ENCODE measurements at regions not wholly inside any gene's neighbourhood (a gene's known extent, or its start where the extent isn't known, plus 50 kb on each side); places are given as distances from the start of the nearest gene placed in this dataset.

DNA sequence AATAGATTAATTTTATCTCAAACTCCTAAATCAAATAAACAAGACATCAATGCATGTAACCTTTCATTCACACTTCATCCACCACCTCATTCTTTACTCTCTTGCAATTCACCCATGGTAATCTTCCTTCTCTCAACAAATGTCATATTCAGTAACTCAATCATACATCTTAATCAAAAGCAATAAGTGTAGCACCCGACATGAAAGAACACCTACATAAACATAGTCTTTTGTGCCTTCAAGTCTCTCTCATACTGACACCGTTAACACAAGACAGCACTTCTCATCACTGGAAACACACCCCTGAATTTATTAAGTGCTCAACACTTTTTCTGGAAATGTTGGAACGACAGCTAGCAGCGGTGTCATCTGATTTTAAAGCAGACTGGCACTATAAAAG lies 225.9 kb downstream of the TTLL7 start:
- Histone ChIP-seq H3K36me3 (ENCODE audit: control insufficient read depth in 2 of 2, insufficient read depth in 2 of 2, low read length in 2 of 2) (no peaks in the 10 kb centered on the region), H3K27me3 (ENCODE audit: control insufficient read depth in 1 of 2, insufficient read depth in 2 of 2, low read length in 2 of 2) (no peaks in the 10 kb centered on the region), H3K4me3 (ENCODE audit: low read length in 2 of 2) (no peak overlapping the region), H3K4me1 (ENCODE audit: control insufficient read depth, insufficient read depth, low read length) (no peaks in the 10 kb centered on the region), H3K9ac (ENCODE audit: low read length in 2 of 2) (no peak overlapping the region), H3K27ac (ENCODE audit: low read length) (no peak overlapping the region), H3K9me3 (ENCODE audit: control insufficient read depth in 2 of 2, low read length in 2 of 2) (no peaks in the 10 kb centered on the region)

DNA sequence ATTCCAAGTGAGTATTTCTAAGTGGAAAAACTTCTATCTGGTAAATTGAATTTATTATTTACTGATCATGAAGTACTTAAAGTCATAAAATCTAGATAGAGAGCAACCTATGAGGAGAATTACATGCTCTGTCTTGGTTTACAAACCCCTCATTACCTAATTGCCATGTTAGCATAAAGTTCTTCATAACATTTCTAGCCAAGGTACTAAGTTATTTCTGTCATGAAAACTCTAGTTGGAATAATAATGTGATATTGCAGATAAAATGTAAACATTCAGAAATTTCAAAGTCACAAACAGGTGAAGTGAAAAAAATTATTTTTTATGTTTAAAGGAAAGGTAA lies 228.6 kb downstream of the TTLL7 start:
- no peaks in the 10 kb centered on the region for H3K9me3 ChIP-seq (ENCODE audit: control insufficient read depth in 2 of 2, low read length in 2 of 2)
- H3K27ac ChIP-seq (ENCODE audit: low read length): no peak overlapping the region
- no peaks in the 10 kb centered on the region for H3K27me3 ChIP-seq (ENCODE audit: control insufficient read depth in 1 of 2, insufficient read depth in 2 of 2, low read length in 2 of 2)
- no peaks in the 10 kb centered on the region for H3K36me3 ChIP-seq (ENCODE audit: control insufficient read depth in 2 of 2, insufficient read depth in 2 of 2, low read length in 2 of 2)
- H3K9ac ChIP-seq (ENCODE audit: low read length in 2 of 2): no peak overlapping the region
- no peak overlapping the region for H3K4me3 ChIP-seq (ENCODE audit: low read length in 2 of 2)
- H3K4me1 ChIP-seq (ENCODE audit: control insufficient read depth, insufficient read depth, low read length): no peaks in the 10 kb centered on the region

DNA sequence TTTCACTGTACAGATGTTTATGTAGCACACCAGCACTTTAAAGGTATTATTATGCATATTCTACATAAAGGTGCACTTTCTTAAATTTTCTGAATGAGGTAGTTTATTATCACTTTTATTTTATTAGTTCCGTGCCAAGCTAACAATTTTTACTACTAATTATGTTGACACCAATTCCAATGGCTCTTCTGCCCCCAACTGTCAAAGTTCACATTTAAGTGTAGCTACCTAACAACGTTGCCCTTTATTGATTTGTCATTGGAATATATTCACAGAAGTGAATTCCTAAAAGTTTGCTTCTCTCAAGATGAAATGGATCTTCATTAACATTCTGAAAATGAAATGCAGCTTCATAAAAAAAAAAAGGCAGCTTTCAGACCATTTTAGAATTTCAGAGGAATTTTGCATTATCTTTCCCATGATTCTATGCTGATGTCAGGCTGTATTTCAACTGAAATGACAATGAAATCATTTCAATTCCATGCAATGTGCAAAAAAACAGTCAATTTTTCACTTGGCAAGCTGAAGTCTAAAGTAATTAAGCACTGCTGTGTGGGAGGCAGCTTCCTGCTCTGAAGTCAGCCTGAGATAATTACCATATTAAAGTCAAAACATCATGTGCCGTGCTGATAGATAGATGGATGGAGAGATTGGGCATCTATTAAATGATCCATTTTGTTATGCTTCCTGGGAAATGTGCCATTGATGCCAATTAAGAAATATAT lies 229.2 kb downstream of the TTLL7 start:
- Histone ChIP-seq H3K9me3 (ENCODE audit: control insufficient read depth in 2 of 2, low read length in 2 of 2) (no peaks in the 10 kb centered on the region), H3K4me3 (ENCODE audit: low read length in 2 of 2) (no peak overlapping the region), H3K36me3 (ENCODE audit: control insufficient read depth in 2 of 2, insufficient read depth in 2 of 2, low read length in 2 of 2) (no peaks in the 10 kb centered on the region), H3K27ac (ENCODE audit: low read length) (no peak overlapping the region), H3K9ac (ENCODE audit: low read length in 2 of 2) (no peak overlapping the region), H3K27me3 (ENCODE audit: control insufficient read depth in 1 of 2, insufficient read depth in 2 of 2, low read length in 2 of 2) (no peaks in the 10 kb centered on the region), H3K4me1 (ENCODE audit: control insufficient read depth, insufficient read depth, low read length) (no peaks in the 10 kb centered on the region)

DNA sequence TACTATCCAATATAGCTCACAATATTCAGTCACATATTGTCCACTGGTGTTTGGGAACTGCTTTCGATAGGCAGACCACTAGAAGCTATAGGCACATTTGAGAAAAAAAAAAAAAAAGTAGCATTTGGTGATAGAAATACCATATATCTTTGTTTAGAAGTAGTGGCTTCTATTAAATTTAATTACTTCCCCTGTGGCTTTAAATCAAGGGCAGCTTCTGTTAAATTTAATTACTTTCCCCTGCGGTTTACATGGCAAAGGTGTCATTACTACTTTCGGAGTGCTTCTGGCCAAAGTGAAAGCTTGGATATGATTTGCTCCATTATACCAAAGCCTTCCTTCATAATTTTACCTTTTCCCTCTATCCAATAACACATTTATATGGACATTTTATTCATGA lies 229.9 kb downstream of the TTLL7 start:
- no peak overlapping the region for H3K4me3 ChIP-seq (ENCODE audit: low read length in 2 of 2)
- H3K27ac ChIP-seq (ENCODE audit: low read length): no peak overlapping the region
- no peaks in the 10 kb centered on the region for H3K36me3 ChIP-seq (ENCODE audit: control insufficient read depth in 2 of 2, insufficient read depth in 2 of 2, low read length in 2 of 2)

DNA sequence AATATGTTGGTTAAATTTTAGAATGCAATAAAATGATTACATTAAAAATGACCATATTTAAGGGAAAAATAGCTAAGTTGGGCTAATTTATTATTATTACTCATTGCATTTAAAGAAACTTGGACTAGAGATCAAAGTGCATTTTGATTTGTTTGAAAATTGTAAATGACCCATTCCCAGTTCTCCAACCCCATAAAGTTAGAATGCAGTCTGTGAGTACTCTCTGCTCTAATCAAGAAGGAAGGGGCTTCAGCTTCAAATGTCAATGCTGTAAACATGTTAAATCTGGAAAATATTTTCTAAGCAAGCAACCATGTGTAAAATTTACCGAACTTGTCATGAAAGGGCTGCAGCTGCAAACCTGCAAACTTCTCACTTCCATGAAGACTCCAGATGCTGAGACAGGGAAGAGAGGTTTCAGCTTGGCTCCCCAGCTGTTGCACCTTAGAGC lies 232.7 kb downstream of the TTLL7 start:
- Histone ChIP-seq H3K27ac (ENCODE audit: low read length) (no peak overlapping the region), H3K4me1 (ENCODE audit: control insufficient read depth, insufficient read depth, low read length) (no peaks in the 10 kb centered on the region), H3K9ac (ENCODE audit: low read length in 2 of 2) (no peak overlapping the region), H3K36me3 (ENCODE audit: control insufficient read depth in 2 of 2, insufficient read depth in 2 of 2, low read length in 2 of 2) (no peaks in the 10 kb centered on the region), H3K9me3 (ENCODE audit: control insufficient read depth in 2 of 2, low read length in 2 of 2) (no peaks in the 10 kb centered on the region), H3K4me3 (ENCODE audit: low read length in 2 of 2) (no peak overlapping the region), H3K27me3 (ENCODE audit: control insufficient read depth in 1 of 2, insufficient read depth in 2 of 2, low read length in 2 of 2) (no peaks in the 10 kb centered on the region)

More for the DNA sequence above, 229.9 kb downstream of the TTLL7 start:
- H3K9ac ChIP-seq (ENCODE audit: low read length in 2 of 2): no peak overlapping the region
- H3K9me3 ChIP-seq (ENCODE audit: control insufficient read depth in 2 of 2, low read length in 2 of 2): no peaks in the 10 kb centered on the region
- H3K4me1 ChIP-seq (ENCODE audit: control insufficient read depth, insufficient read depth, low read length): no peaks in the 10 kb centered on the region
- no peaks in the 10 kb centered on the region for H3K27me3 ChIP-seq (ENCODE audit: control insufficient read depth in 1 of 2, insufficient read depth in 2 of 2, low read length in 2 of 2)

DNA sequence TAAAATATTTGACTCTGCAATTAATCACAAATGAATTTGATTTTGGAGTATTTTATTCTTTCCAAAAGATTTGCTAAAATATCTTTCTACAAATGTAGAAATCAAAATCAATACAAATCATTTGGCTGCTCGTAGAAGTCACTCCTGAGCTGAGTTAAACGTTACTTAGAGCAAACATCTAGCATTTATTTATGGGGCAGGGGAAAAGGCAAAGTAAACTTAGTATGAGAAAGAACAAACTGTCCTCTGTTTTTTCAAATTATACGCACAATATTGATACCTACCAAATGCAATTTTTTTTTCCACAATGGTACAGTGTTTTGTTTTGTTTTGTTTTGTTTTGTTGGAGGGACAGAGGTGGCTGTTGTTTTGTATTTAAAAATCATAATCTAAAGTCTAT lies 233.8 kb downstream of the TTLL7 start:
- Histone ChIP-seq H3K27ac (ENCODE audit: low read length) (no peak overlapping the region), H3K27me3 (ENCODE audit: control insufficient read depth in 1 of 2, insufficient read depth in 2 of 2, low read length in 2 of 2) (no peaks in the 10 kb centered on the region), H3K4me3 (ENCODE audit: low read length in 2 of 2) (no peak overlapping the region), H3K36me3 (ENCODE audit: control insufficient read depth in 2 of 2, insufficient read depth in 2 of 2, low read length in 2 of 2) (no peaks in the 10 kb centered on the region), H3K9me3 (ENCODE audit: control insufficient read depth in 2 of 2, low read length in 2 of 2) (no peaks in the 10 kb centered on the region), H3K4me1 (ENCODE audit: control insufficient read depth, insufficient read depth, low read length) (no peaks in the 10 kb centered on the region), H3K9ac (ENCODE audit: low read length in 2 of 2) (no peak overlapping the region)

DNA sequence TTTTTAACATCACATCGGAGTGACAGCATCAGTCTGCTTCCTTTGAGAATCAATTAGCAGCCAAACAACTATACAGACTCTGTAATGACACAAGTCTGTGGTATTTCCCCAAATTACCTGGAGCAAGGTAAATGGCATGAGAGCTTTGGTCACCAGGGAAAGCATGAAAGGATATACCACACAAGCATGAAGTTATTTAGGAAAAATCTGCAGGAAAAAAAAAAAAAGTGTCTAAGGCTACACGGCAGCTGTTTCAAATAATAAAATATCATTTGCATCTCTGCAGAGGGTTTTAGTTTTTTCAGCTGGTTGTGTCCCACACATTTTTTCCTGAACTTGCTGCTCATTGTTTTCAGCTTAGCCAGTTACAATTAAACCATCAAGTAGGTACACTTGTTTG lies 234.7 kb downstream of the TTLL7 start:
- Histone ChIP-seq H3K4me1 (ENCODE audit: control insufficient read depth, insufficient read depth, low read length) (no peaks in the 10 kb centered on the region), H3K4me3 (ENCODE audit: low read length in 2 of 2) (no peak overlapping the region), H3K9ac (ENCODE audit: low read length in 2 of 2) (no peak overlapping the region), H3K27me3 (ENCODE audit: control insufficient read depth in 1 of 2, insufficient read depth in 2 of 2, low read length in 2 of 2) (no peaks in the 10 kb centered on the region), H3K36me3 (ENCODE audit: control insufficient read depth in 2 of 2, insufficient read depth in 2 of 2, low read length in 2 of 2) (no peaks in the 10 kb centered on the region), H3K9me3 (ENCODE audit: control insufficient read depth in 2 of 2, low read length in 2 of 2) (no peaks in the 10 kb centered on the region), H3K27ac (ENCODE audit: low read length) (no peak overlapping the region)

DNA sequence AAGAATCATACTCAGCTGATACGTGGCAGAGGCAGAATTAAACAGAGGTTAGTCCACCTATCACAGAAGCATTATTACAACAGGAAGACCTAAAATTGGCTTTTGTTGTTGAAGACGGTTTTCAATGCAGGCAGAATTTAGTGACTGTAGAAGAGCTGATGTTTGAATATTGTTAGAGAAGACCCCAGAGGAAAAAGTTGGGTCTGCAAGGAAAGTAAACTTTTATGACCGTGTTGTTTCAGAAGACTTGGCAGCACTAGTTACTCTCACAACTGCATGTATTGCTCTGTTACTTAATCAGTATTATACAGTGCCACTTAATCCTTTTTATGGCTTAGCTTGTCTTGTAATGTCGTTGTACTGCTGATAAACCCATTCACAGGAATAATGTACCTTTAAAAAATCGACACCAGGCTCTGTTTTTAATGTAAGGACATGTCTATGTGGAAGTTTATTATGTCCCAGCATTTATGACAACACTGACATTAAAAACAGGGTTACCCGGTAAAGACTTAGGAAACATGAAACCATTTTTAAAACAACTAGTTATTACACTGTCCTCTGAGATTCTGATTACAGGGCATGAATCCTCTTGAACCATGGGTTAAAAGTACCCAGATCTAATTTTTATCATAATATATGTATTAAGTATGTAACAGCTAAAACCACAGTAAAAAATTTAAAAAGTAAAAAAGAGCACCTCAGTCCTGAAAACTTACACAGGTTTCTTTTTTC lies 235.4 kb downstream of the TTLL7 start:
- H3K36me3 ChIP-seq (ENCODE audit: control insufficient read depth in 2 of 2, insufficient read depth in 2 of 2, low read length in 2 of 2): no peaks in the 10 kb centered on the region
- H3K9ac ChIP-seq (ENCODE audit: low read length in 2 of 2): no peak overlapping the region
- H3K27ac ChIP-seq (ENCODE audit: low read length): no peak overlapping the region
- H3K9me3 ChIP-seq (ENCODE audit: control insufficient read depth in 2 of 2, low read length in 2 of 2): no peaks in the 10 kb centered on the region
- H3K4me3 ChIP-seq (ENCODE audit: low read length in 2 of 2): no peak overlapping the region
- no peaks in the 10 kb centered on the region for H3K4me1 ChIP-seq (ENCODE audit: control insufficient read depth, insufficient read depth, low read length)
- no peaks in the 10 kb centered on the region for H3K27me3 ChIP-seq (ENCODE audit: control insufficient read depth in 1 of 2, insufficient read depth in 2 of 2, low read length in 2 of 2)

DNA sequence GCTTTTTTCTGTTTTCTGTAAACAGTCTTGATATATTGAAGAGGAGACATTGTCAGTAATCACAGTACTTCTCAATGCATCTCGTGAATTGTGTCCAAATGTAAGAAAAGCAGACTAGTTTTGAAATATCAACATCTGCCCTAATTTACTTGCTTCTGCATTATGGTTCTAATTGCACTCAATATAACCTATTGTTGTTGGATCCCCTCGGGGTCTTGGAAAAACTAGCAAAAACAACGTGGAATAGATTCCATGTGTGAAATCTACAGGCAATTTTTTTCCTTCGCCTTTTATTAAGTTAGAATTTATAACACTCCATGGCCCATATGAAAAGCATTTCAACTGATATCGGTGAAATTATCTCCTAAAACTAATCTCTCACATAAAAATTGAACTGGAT lies 236.5 kb downstream of the TTLL7 start:
- no peaks in the 10 kb centered on the region for H3K4me1 ChIP-seq (ENCODE audit: control insufficient read depth, insufficient read depth, low read length)
- H3K27ac ChIP-seq (ENCODE audit: low read length): no peak overlapping the region
- H3K27me3 ChIP-seq (ENCODE audit: control insufficient read depth in 1 of 2, insufficient read depth in 2 of 2, low read length in 2 of 2): no peaks in the 10 kb centered on the region
- H3K4me3 ChIP-seq (ENCODE audit: low read length in 2 of 2): no peak overlapping the region
- no peaks in the 10 kb centered on the region for H3K9me3 ChIP-seq (ENCODE audit: control insufficient read depth in 2 of 2, low read length in 2 of 2)
- H3K36me3 ChIP-seq (ENCODE audit: control insufficient read depth in 2 of 2, insufficient read depth in 2 of 2, low read length in 2 of 2): no peaks in the 10 kb centered on the region
- no peak overlapping the region for H3K9ac ChIP-seq (ENCODE audit: low read length in 2 of 2)

DNA sequence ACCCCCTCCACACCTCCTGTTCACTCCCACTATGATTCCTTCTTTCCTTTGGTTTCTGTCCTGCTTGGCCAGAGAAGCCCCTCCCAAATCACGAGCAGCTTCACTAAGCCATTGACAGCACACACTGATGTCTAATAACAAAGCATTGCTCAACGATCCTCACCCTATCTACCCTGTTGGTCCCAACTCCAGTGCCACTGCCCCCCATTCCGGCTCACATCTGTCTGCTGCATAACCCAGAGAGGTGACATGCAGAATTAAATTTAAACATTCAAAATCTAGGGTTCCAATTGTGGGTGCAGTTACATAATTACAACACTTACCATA lies 236.9 kb downstream of the TTLL7 start:
- Histone ChIP-seq H3K4me3 (ENCODE audit: low read length in 2 of 2) (peak overlapping the region in 1 of 2 donors; percentile 36), H3K36me3 (ENCODE audit: control insufficient read depth in 2 of 2, insufficient read depth in 2 of 2, low read length in 2 of 2) (no peaks in the 10 kb centered on the region), H3K9me3 (ENCODE audit: control insufficient read depth in 2 of 2, low read length in 2 of 2) (no peaks in the 10 kb centered on the region), H3K4me1 (ENCODE audit: control insufficient read depth, insufficient read depth, low read length) (no peaks in the 10 kb centered on the region), H3K9ac (ENCODE audit: low read length in 2 of 2) (no peak overlapping the region), H3K27me3 (ENCODE audit: control insufficient read depth in 1 of 2, insufficient read depth in 2 of 2, low read length in 2 of 2) (no peaks in the 10 kb centered on the region), H3K27ac (ENCODE audit: low read length) (no peak overlapping the region)

Data from stomach smooth muscle (tissue), 2 donors.